NCI-H82 treated with DMSO at 0.1 percent for 48 hours (cell line): ENCODE measurements at regions not wholly inside any gene's neighbourhood (a gene's known extent, or its start where the extent isn't known, plus 50 kb on each side); places are given as distances from the start of the nearest gene placed in this dataset.

Experiments
- DNase-seq: peaks from one replicate; lab custom pipeline; 2025; ENCODE audit not compliant: unreplicated experiment; lab: John Stamatoyannopoulos, UW

- DNase-seq = no peak
These were observed 1076.3 kb upstream of the TENM3 start for GRCh38 chr4:181166742-181167399.

- DNase-seq = no peak
These were observed 1075.0 kb upstream of the TENM3 start for GRCh38 chr4:181168011-181168805.

GRCh38 chr4:181173046-181173445 lies 1070.2 kb upstream of the TENM3 start:
- DNase-seq = no peak

GRCh38 chr4:181176306-181176705 lies 1066.9 kb upstream of the TENM3 start:
- no peak for DNase-seq

- DNase-seq = no peak
These were observed 1061.9 kb upstream of the TENM3 start for GRCh38 chr4:181181331-181181730.

- DNase-seq = no peak
These were observed 1053.5 kb upstream of the TENM3 start for GRCh38 chr4:181189751-181190150.

GRCh38 chr4:181193131-181193930 lies 1049.9 kb upstream of the TENM3 start:
- no peak for DNase-seq

GRCh38 chr4:181194096-181194495 lies 1049.1 kb upstream of the TENM3 start:
- no peak for DNase-seq

GRCh38 chr4:181200076-181200475 lies 1043.1 kb upstream of the TENM3 start:
- DNase-seq = no peak

GRCh38 chr4:181202240-181202639 lies 1041.0 kb upstream of the TENM3 start:
- DNase-seq = no peak

- no peak for DNase-seq
These were observed 1039.1 kb upstream of the TENM3 start for GRCh38 chr4:181204109-181204508.

GRCh38 chr4:181213551-181213950 lies 1029.7 kb upstream of the TENM3 start:
- no peak for DNase-seq

GRCh38 chr4:181216501-181216900 lies 1026.7 kb upstream of the TENM3 start:
- no peak for DNase-seq

GRCh38 chr4:181219783-181220416 lies 1023.3 kb upstream of the TENM3 start:
- DNase-seq = no peak

GRCh38 chr4:181224852-181225251 lies 1018.4 kb upstream of the TENM3 start:
- no peak for DNase-seq

GRCh38 chr4:181225616-181226261 lies 1017.5 kb upstream of the TENM3 start:
- no peak for DNase-seq

GRCh38 chr4:181234951-181235680 lies 1008.1 kb upstream of the TENM3 start:
- DNase-seq = no peak

GRCh38 chr4:181245326-181245725 lies 997.9 kb upstream of the TENM3 start:
- no peak for DNase-seq

- DNase-seq = no peak
These were observed 994.2 kb upstream of the TENM3 start for GRCh38 chr4:181249031-181249430.

GRCh38 chr4:181254771-181255170 lies 988.4 kb upstream of the TENM3 start:
- DNase-seq = no peak
